GM12865 (cell line): ENCODE measurements at regions not wholly inside any gene's neighbourhood (a gene's known extent, or its start where the extent isn't known, plus 50 kb on each side); places are given as distances from the start of the nearest gene placed in this dataset.
"Not testable (repeated sequence)": the region's sequence is repeated elsewhere in the genome, so short reads cannot be mapped to it uniquely, and the experiment has no call there.

ENCODE experiments used
- DNase-seq: peaks from one replicate; pipeline ENCODE4 v3.0.0; 2010; ENCODE audit warnings: low read depth
- H3K4me3 ChIP-seq: 2 replicates; pipeline ENCODE4 v1.5.1; 2011; ENCODE audit warnings: mild to moderate bottlenecking, low read depth, low read length, control low read depth
- CTCF ChIP-seq: IDR thresholded peaks from 2 replicates; pipeline ENCODE4 v1.5.1; 2011; ENCODE audit warnings: low read length, control low read depth, low read depth, inconsistent platforms; ENCODE audit not compliant: insufficient read depth; ENCODE audit errors: missing control alignments

- H3K4me3 ChIP-seq = no peak overlapping the region
- TF ChIP-seq CTCF = no peak
- DNase-seq = no peak
Observed at GRCh38 chr7:101722247-101722646, 93.2 kb upstream of the MYL10 start.

DNA sequence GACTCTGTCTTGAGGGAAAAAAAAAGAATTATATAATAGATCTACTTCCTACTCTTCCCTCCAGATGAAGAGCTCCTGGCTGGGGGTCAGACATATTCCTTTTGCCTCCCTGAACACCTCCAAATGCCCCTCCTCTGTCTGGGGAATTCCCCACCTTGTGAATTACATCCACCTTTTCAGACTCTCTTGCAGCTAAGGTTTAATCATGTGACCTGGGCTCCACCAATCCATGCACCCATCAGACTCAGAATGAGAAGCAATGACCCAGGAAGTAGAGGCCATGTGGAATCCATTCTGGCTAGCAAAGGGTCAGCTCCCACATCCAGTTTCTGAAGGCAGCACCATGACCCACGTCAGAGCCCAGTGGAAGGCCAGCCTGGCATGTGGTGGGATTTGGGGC, 93.6 kb upstream of the CUX1 start:
- DNase-seq = no peak
- TF ChIP-seq CTCF = no peak
- H3K4me3 ChIP-seq = no peak overlapping the region

DNA sequence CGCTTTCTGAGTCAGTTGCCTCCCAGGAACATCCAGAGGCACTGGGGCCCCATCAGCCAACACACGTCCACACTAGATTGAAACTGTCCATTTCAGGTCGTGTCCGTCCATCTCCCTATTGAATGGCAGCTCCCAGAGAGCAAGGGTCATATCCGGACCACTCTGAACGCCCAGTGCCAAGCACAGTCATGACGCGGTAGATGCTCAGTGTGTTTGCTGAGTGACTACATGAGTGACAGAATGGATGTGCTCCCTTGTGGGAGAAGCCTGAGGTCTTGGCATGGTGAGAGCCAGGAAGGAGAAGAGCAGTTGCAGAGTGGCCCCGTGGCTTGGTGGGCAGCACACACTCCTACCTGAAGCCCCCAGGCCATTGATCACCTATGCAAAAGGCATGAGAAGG, 92.5 kb upstream of the CUX1 start:
- no peak overlapping the region for H3K4me3 ChIP-seq
- no peak for DNase-seq
- no peak for TF ChIP-seq CTCF

- no peak for TF ChIP-seq CTCF
- DNase-seq = no peak
- H3K4me3 ChIP-seq = no peak overlapping the region
Observed at GRCh38 chr7:101725921-101726320, 91.5 kb upstream of the CUX1 start.

- no peak for TF ChIP-seq CTCF
- H3K4me3 ChIP-seq = no peak overlapping the region
- no peak for DNase-seq
Observed at GRCh38 chr7:101727184-101727583, 90.2 kb upstream of the CUX1 start.

DNA sequence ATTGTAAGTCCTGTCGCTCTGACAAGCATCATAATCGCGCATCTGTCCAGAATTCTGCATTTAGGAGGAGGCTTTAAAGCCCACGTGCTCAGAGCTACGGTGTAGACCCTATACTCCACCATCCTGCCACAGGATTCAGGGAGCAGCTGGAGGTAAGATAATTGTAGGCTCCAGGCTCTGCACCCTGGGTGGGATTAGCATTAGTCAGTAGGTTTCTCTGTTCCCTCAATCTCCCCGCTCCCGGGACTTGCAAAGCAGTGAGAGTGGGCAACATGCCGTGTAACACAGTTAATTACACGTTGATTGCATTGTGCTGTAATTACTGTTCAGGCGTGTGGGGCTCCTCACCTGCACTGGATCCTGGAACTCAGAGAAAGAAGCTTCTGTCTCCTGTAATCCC, 89.3 kb upstream of the CUX1 start:
- DNase-seq = no peak
- no peak overlapping the region for H3K4me3 ChIP-seq
- TF ChIP-seq CTCF = no peak

DNA sequence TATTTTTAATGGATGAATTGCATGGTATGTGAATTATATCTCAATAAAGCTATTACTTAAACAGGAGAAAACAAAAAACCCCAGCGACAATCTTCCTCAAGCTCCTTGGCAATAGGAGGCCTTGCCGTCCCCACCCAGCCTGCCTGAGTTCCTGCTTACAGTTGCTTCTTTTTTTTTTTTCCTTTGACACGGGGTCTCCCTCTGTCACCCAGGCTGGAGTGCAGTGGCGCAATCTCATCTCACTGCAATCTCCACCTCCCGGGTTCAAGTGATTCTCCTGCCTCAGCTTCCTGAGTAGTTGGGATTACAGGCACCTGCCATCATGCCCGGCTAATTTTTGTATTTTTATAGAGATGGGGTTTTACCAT, 88.6 kb upstream of the CUX1 start:
- DNase-seq, H3K4me3 ChIP-seq: not testable (repeated sequence)

- TF ChIP-seq CTCF = no peak
- H3K4me3 ChIP-seq = no peak overlapping the region
- DNase-seq = no peak
Observed at GRCh38 chr7:101729241-101729883, 88.1 kb upstream of the CUX1 start.
